ENCODE measurements at regions not wholly inside any gene's neighbourhood (a gene's known extent, or its start where the extent isn't known, plus 50 kb on each side); places are given as distances from the start of the nearest gene placed in this dataset.

GRCh38 chr9:71242081-71242480, 120.7 kb upstream of the TRPM3 start:
- Histone ChIP-seq H4K8ac (ENCODE audit: extremely low read depth, insufficient read depth, low read length) (no peak overlapping the region), H2BK12ac (ENCODE audit: low read depth, low read length) (no peak overlapping the region), H3K9ac (replicated peaks in 1 of 4; ENCODE audit: extremely low read depth in 1 of 4, low read depth in 3 of 4, low read length in 3 of 4) (no peak overlapping the region), H2BK20ac (ENCODE audit: low read length) (no peak overlapping the region), H3K23ac (ENCODE audit: insufficient read length) (no peak overlapping the region), H4K91ac (replicated peaks; ENCODE audit: insufficient read length, low read length) (no peak overlapping the region), H2BK120ac (replicated peaks; ENCODE audit: low read depth, low read length) (no peak overlapping the region), H3K79me2 (ENCODE audit: control insufficient read depth in 1 of 2, insufficient read depth in 2 of 2, low read length in 2 of 2) (no peaks in the 10 kb centered on the region), H3K27ac (ENCODE audit: low read depth, low read length) (no peak overlapping the region), H3K4ac (replicated peaks; ENCODE audit: insufficient read length, low read depth, low read length) (no peak overlapping the region), H3K4me3 (ENCODE audit: extremely low read depth in 1 of 4, insufficient read depth in 2 of 4, low read depth in 3 of 4, low read length in 4 of 4) (no peak overlapping the region), H4K20me1 (replicated peaks in 1 of 2; ENCODE audit: control insufficient read depth in 1 of 2, insufficient read depth in 2 of 2, low read length in 2 of 2) (no peaks in the 10 kb centered on the region), H3K56ac (replicated peaks; ENCODE audit: insufficient read length, low read depth, low read length) (no peak overlapping the region), H3K23me2 (ENCODE audit: low read depth, low read length) (no peaks in the 10 kb centered on the region), H2AFZ (ENCODE audit: low read length) (no peak overlapping the region), H2BK5ac (ENCODE audit: low read depth, low read length) (no peak overlapping the region), H2AK5ac (ENCODE audit: low read depth, low read length) (no peak overlapping the region), H3K27me3 (replicated peaks in 1 of 4; ENCODE audit: control insufficient read depth in 3 of 4, extremely low read depth in 1 of 4, insufficient read depth in 3 of 4, low read length in 3 of 4) (no peaks in the 10 kb centered on the region), H3K79me1 (ENCODE audit: low read depth, low read length) (no peaks in the 10 kb centered on the region), H3K4me1 (replicated peaks in 1 of 4; ENCODE audit: control insufficient read depth in 3 of 4, insufficient read depth in 4 of 4, low read length in 3 of 4) (peaks cover 0 to 21% (median 10%) of the 10 kb centered on the region in 4 experiments; a peak in 3 of 7 replicates), H3K18ac (ENCODE audit: extremely low read depth, low read length) (no peak overlapping the region), H3K9me3 (ENCODE audit: insufficient read depth in 2 of 2, low read depth in 1 of 2, low read length in 1 of 2) (no peaks in the 10 kb centered on the region), H2BK15ac (ENCODE audit: low read length) (no peak overlapping the region), H4K5ac (ENCODE audit: insufficient read length, low read depth, low read length) (no peak overlapping the region), H3K36me3 (ENCODE audit: control insufficient read depth in 2 of 4, insufficient read depth in 4 of 4, low read length in 3 of 4) (no peaks in the 10 kb centered on the region), H3K4me2 (ENCODE audit: insufficient read depth in 1 of 2, low read depth in 2 of 2, low read length in 2 of 2) (no peak overlapping the region), H3K14ac (ENCODE audit: insufficient read length) (no peak overlapping the region)
- WGBS, 2 experiments (ENCODE audit: extremely low coverage in 1 of 2, insufficient coverage in 1 of 2, insufficient read length in 1 of 2, insufficient replicate concordance in 2 of 2, low coverage in 1 of 2, low lambda C conversion rate in 2 of 2, missing lambda C conversion rate in 1 of 2) = 90% methylated on average over 6 of the region's 6 CpGs; no CpG with 5 or more reads in 1 of the 2 experiments
- no peak for DNase-seq (ENCODE audit: low read depth in 1 of 2, low spot score in 2 of 2)
- ChIA-PET POLR2A (ENCODE audit: partially characterized antibody) (no interaction called here), CTCF (ENCODE audit: partially characterized antibody) (interaction anchor here (1.1 to 1.7 kb wide), 4 partner anchors 9 to 119 kb away, joined by 3 to 7 read pairs (median 4); no protein-coding TSS in a partner anchor)
- no peak for FAIRE-seq
- TF ChIP-seq EGR1 (IDR thresholded peaks at IDR 0.05; ENCODE audit: borderline replicate concordance, low read depth, low read length) = no peak
- TF ChIP-seq CHD2 (IDR thresholded peaks at IDR 0.05; ENCODE audit: low read length) = no peak
- no peak for TF ChIP-seq BCL11A (IDR thresholded peaks at IDR 0.05; ENCODE audit: low read depth in 2 of 2, low read length in 2 of 2)
- TF ChIP-seq CEBPB (IDR thresholded peaks at IDR 0.05; ENCODE audit: low read depth, low read length) = no peak
- no peak for TF ChIP-seq CTCF (IDR thresholded peaks at IDR 0.05; ENCODE audit: control extremely low read depth in 1 of 3, insufficient read depth in 1 of 3, low read depth in 1 of 3, low read length in 3 of 3)
